SH-SY5Y (cell line): ENCODE measurements at regions not wholly inside any gene's neighbourhood (a gene's known extent, or its start where the extent isn't known, plus 50 kb on each side); places are given as distances from the start of the nearest gene placed in this dataset.

ENCODE experiments used
- GATA2 ChIP-seq: IDR thresholded peaks from 2 replicates; pipeline ENCODE4 v1.6.1; 2011; ENCODE audit warnings: mild to moderate bottlenecking, low read depth, low read length
- GATA3 ChIP-seq: IDR thresholded peaks from 2 replicates; pipeline ENCODE4 v1.6.1; 2011; ENCODE audit warnings: low read depth, mild to moderate bottlenecking, low read length, moderate library complexity

- TF ChIP-seq GATA2 (no peak), GATA3 (no peak)
These were observed 122.7 kb downstream of the OTOL1 start for GRCh38 chr3:161619351-161619750.
